Endothelial cell (in vitro differentiated cells): ENCODE measurements at regions not wholly inside any gene's neighbourhood (a gene's known extent, or its start where the extent isn't known, plus 50 kb on each side); places are given as distances from the start of the nearest gene placed in this dataset.

ENCODE experiments used
- DNase-seq: peaks from one replicate; pipeline ENCODE4 v3.0.0; 2021; ENCODE audit warnings: low spot score
- H3K27ac Mint-ChIP-seq: one replicate; pipeline ENCODE4 v1.8.0; 2021; ENCODE audit warnings: mixed read lengths, inconsistent platforms; ENCODE audit not compliant: unreplicated experiment
- H3K27me3 Mint-ChIP-seq: one replicate; pipeline ENCODE4 v1.8.0; 2021; ENCODE audit warnings: mild to moderate bottlenecking, moderate library complexity, mixed read lengths, inconsistent platforms; ENCODE audit not compliant: unreplicated experiment
- H3K36me3 Mint-ChIP-seq: one replicate; pipeline ENCODE4 v1.8.0; 2021; ENCODE audit warnings: mild to moderate bottlenecking, low read depth, mixed read lengths, inconsistent platforms; ENCODE audit not compliant: unreplicated experiment
- H3K4me1 Mint-ChIP-seq: one replicate; pipeline ENCODE4 v1.8.0; 2021; ENCODE audit warnings: mild to moderate bottlenecking, mixed read lengths, inconsistent platforms; ENCODE audit not compliant: unreplicated experiment
- H3K4me3 Mint-ChIP-seq: one replicate; pipeline ENCODE4 v1.8.0; 2021; ENCODE audit warnings: mild to moderate bottlenecking, mixed read lengths, inconsistent platforms; ENCODE audit not compliant: unreplicated experiment
- H3K9me3 Mint-ChIP-seq: one replicate; pipeline ENCODE4 v1.8.0; 2021; ENCODE audit warnings: mixed read lengths, inconsistent platforms; ENCODE audit not compliant: unreplicated experiment
- CTCF ChIP-seq: fragments of 200-600 bp; sonication (generic); IDR thresholded peaks from one replicate; pipeline ENCODE4 v1.5.0; 2021; ENCODE audit warnings: antibody characterized with exemption; ENCODE audit not compliant: unreplicated experiment

- H3K36me3 Mint-ChIP-seq: no peaks in the 10 kb centered on the region
- H3K4me1 Mint-ChIP-seq: no peaks in the 10 kb centered on the region
- no peaks in the 10 kb centered on the region for H3K9me3 Mint-ChIP-seq
- no peak overlapping the region for H3K27ac Mint-ChIP-seq
- no peak overlapping the region for H3K4me3 Mint-ChIP-seq
- H3K27me3 Mint-ChIP-seq: peaks cover 1% of the 10 kb centered on the region
- TF ChIP-seq CTCF: no peak
- no peak for DNase-seq
Observed at GRCh38 chr1:81224222-81224621, 576.5 kb upstream of the ADGRL2 start.

GRCh38 chr1:81221564-81221963, 579.2 kb upstream of the ADGRL2 start:
- Mint-ChIP-seq H3K4me1 (peaks cover 1% of the 10 kb centered on the region), H3K27me3 (peaks cover 1% of the 10 kb centered on the region), H3K27ac (no peak overlapping the region), H3K36me3 (no peaks in the 10 kb centered on the region), H3K9me3 (no peaks in the 10 kb centered on the region), H3K4me3 (no peak overlapping the region)
- TF ChIP-seq CTCF: no peak
- DNase-seq: no peak

- Mint-ChIP-seq H3K4me1 (peaks cover 5% of the 10 kb centered on the region), H3K4me3 (no peak overlapping the region), H3K27me3 (peaks cover 1% of the 10 kb centered on the region), H3K36me3 (no peaks in the 10 kb centered on the region), H3K27ac (no peak overlapping the region), H3K9me3 (no peaks in the 10 kb centered on the region)
- TF ChIP-seq CTCF: no peak
- no peak for DNase-seq
Observed at GRCh38 chr1:81220614-81221071, 580.1 kb upstream of the ADGRL2 start.

- Mint-ChIP-seq H3K27me3 (no peaks in the 10 kb centered on the region), H3K27ac (no peak overlapping the region), H3K36me3 (no peaks in the 10 kb centered on the region), H3K9me3 (no peaks in the 10 kb centered on the region), H3K4me3 (no peak overlapping the region), H3K4me1 (peaks cover 12% of the 10 kb centered on the region)
- no peak for DNase-seq
- TF ChIP-seq CTCF: no peak
Observed at GRCh38 chr1:81217058-81217457, 583.7 kb upstream of the ADGRL2 start.

GRCh38 chr1:81213279-81213678, 587.5 kb upstream of the ADGRL2 start:
- DNase-seq: no peak
- Mint-ChIP-seq H3K36me3 (peaks cover 3% of the 10 kb centered on the region), H3K27me3 (no peaks in the 10 kb centered on the region), H3K9me3 (no peaks in the 10 kb centered on the region), H3K4me1 (peaks cover 16% of the 10 kb centered on the region), H3K27ac (peak overlapping the region; percentile 86), H3K4me3 (no peak overlapping the region)
- no peak for TF ChIP-seq CTCF
